Stimulated activated CD4-positive, alpha-beta T cell treated with anti-CD3 and anti-CD28 coated beads, Interleukin-12 subunit alpha, Interleukin-12 subunit beta, amount 100 ng/mL, for 48 hours (primary cell): ENCODE measurements at regions not wholly inside any gene's neighbourhood (a gene's known extent, or its start where the extent isn't known, plus 50 kb on each side); places are given as distances from the start of the nearest gene placed in this dataset.

Source experiments
- DNase-seq, 3 donors: peaks; one replicate each; pipeline ENCODE4 v3.0.0-alpha.2; 2020; ENCODE audit warnings: low read depth in 2 of 3, low spot score in 1 of 3

- DNase-seq, result no peak
These were observed 418.3 kb upstream of the CYRIA start for GRCh38 chr2:17083902-17084301.

- DNase-seq, result no peak
These were observed 413.6 kb upstream of the CYRIA start for GRCh38 chr2:17079262-17079661.

GRCh38 chr2:17076533-17076932 is 410.9 kb upstream of the CYRIA start:
- DNase-seq, result no peak

GRCh38 chr2:17070711-17071110 is 405.1 kb upstream of the CYRIA start:
- DNase-seq, result no peak

- DNase-seq, result no peak
These were observed 403.9 kb upstream of the CYRIA start for GRCh38 chr2:17069564-17069963.

- no peak for DNase-seq
These were observed 402.4 kb upstream of the CYRIA start for GRCh38 chr2:17068021-17068420.

GRCh38 chr2:17065536-17065935 is 399.9 kb upstream of the CYRIA start:
- DNase-seq, result no peak

- no peak for DNase-seq
These were observed 395.4 kb upstream of the CYRIA start for GRCh38 chr2:17061028-17061427.

- DNase-seq, result no peak
These were observed 393.8 kb upstream of the CYRIA start for GRCh38 chr2:17059458-17059857.

- no peak for DNase-seq
These were observed 393.3 kb upstream of the CYRIA start for GRCh38 chr2:17058772-17059402.

GRCh38 chr2:17057109-17058017 is 391.7 kb upstream of the CYRIA start:
- no peak for DNase-seq

GRCh38 chr2:17056236-17056635 is 390.6 kb upstream of the CYRIA start:
- no peak for DNase-seq

- no peak for DNase-seq
These were observed 386.4 kb upstream of the CYRIA start for GRCh38 chr2:17052001-17052400.

GRCh38 chr2:17051538-17051937 is 385.9 kb upstream of the CYRIA start:
- DNase-seq, result no peak

GRCh38 chr2:17043173-17043572 is 377.5 kb upstream of the CYRIA start:
- no peak for DNase-seq

- no peak for DNase-seq
These were observed 370.7 kb upstream of the CYRIA start for GRCh38 chr2:17036361-17036760.

GRCh38 chr2:17035010-17035409 is 369.4 kb upstream of the CYRIA start:
- no peak for DNase-seq

- DNase-seq, result no peak
These were observed 364.4 kb upstream of the CYRIA start for GRCh38 chr2:17030047-17030446.

- no peak for DNase-seq
These were observed 346.7 kb upstream of the CYRIA start for GRCh38 chr2:17012297-17012696.

GRCh38 chr2:17010104-17010503 is 344.5 kb upstream of the CYRIA start:
- no peak for DNase-seq

- no peak for DNase-seq
These were observed 334.5 kb upstream of the CYRIA start for GRCh38 chr2:17000184-17000482.

- DNase-seq, result no peak
These were observed 333.9 kb upstream of the CYRIA start for GRCh38 chr2:16999347-17000183.
